ENCODE measurements at regions not wholly inside any gene's neighbourhood (a gene's known extent, or its start where the extent isn't known, plus 50 kb on each side); places are given as distances from the start of the nearest gene placed in this dataset.

DNA sequence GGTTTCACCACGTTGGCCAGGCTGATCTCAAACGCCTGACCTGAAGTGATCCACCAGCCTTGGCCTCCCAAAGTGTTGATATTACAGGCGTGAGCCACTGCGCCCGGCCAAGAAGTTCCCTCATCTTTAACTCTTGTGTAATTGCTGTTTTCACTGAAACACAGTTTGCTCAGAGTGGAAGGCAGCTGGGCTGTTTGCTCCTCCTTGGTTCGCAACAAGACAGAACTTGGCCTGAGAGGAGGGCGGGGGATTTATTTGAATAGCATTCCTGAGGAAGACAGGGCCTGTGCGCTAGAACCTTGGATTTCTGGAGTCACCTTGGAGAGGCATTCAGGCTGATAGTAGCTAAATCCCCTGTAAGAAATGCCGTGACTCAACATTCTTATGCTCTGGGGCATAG is 226.7 kb upstream of the MCTP2 start:
- TF ChIP-seq, protein P1, sequence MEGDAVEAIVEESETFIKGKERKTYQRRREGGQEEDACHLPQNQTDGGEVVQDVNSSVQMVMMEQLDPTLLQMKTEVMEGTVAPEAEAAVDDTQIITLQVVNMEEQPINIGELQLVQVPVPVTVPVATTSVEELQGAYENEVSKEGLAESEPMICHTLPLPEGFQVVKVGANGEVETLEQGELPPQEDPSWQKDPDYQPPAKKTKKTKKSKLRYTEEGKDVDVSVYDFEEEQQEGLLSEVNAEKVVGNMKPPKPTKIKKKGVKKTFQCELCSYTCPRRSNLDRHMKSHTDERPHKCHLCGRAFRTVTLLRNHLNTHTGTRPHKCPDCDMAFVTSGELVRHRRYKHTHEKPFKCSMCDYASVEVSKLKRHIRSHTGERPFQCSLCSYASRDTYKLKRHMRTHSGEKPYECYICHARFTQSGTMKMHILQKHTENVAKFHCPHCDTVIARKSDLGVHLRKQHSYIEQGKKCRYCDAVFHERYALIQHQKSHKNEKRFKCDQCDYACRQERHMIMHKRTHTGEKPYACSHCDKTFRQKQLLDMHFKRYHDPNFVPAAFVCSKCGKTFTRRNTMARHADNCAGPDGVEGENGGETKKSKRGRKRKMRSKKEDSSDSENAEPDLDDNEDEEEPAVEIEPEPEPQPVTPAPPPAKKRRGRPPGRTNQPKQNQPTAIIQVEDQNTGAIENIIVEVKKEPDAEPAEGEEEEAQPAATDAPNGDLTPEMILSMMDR (IDR thresholded peaks at IDR 0.05 in 8 of 11, conservative IDR thresholded peaks at IDR 0.05 in 3 of 11) = no peak
- TF ChIP-seq POLR2AphosphoS5 (IDR thresholded peaks at IDR 0.05) = no peak

Data from spleen (tissue), 7 donors.